Astrocyte (in vitro differentiated cells and primary cell): ENCODE measurements at regions not wholly inside any gene's neighbourhood (a gene's known extent, or its start where the extent isn't known, plus 50 kb on each side); places are given as distances from the start of the nearest gene placed in this dataset.

Experiments
- DNase-seq: peaks from one replicate; pipeline ENCODE4 v3.0.0-alpha.2; 2010; ENCODE audit warnings: low read depth
- FAIRE-seq: peaks from 2 replicates; lab custom pipeline; 2011; peaks lifted over from hg19 to GRCh38; lab: Jason Lieb, UNC
- H2AFZ ChIP-seq: 2 replicates; pipeline ENCODE4 v1.6.0; 2012; ENCODE audit warnings: low read depth, low read length, inconsistent platforms
- H3K27ac ChIP-seq: 2 replicates; pipeline ENCODE4 v1.5.1; 2011; ENCODE audit warnings: low read depth, low read length, inconsistent platforms
- H3K27me3 ChIP-seq: 2 replicates; pipeline ENCODE4 v1.6.0; 2011; ENCODE audit warnings: low read length, inconsistent platforms; ENCODE audit not compliant: insufficient read depth
- H3K36me3 ChIP-seq: 2 replicates; pipeline ENCODE4 v1.5.1; 2011; ENCODE audit warnings: low read length, inconsistent platforms; ENCODE audit not compliant: insufficient read depth
- H3K4me1 ChIP-seq: 2 replicates; pipeline ENCODE4 v1.5.1; 2011; ENCODE audit warnings: low read length, inconsistent platforms; ENCODE audit not compliant: insufficient read depth
- H3K4me2 ChIP-seq: 2 replicates; pipeline ENCODE4 v1.6.0; 2012; ENCODE audit warnings: low read length, inconsistent platforms
- H3K4me3 ChIP-seq: 2 replicates; pipeline ENCODE4 v1.5.1; 2011; ENCODE audit warnings: low read depth, mild to moderate bottlenecking, low read length, inconsistent platforms; ENCODE audit not compliant: insufficient read depth
- H3K79me2 ChIP-seq: 2 replicates; pipeline ENCODE4 v1.6.0; 2012; ENCODE audit warnings: mild to moderate bottlenecking, low read length, inconsistent platforms; ENCODE audit not compliant: insufficient read depth
- H3K9ac ChIP-seq: 2 replicates; pipeline ENCODE4 v1.6.0; 2012; ENCODE audit warnings: mild to moderate bottlenecking, low read length, inconsistent platforms
- H3K9me3 ChIP-seq: 2 replicates; pipeline ENCODE4 v1.5.1; 2012; ENCODE audit warnings: low read depth, mild to moderate bottlenecking, low read length, inconsistent platforms; ENCODE audit not compliant: insufficient read depth
- H4K20me1 ChIP-seq: 2 replicates; pipeline ENCODE4 v1.6.0; 2012; ENCODE audit warnings: low read length, inconsistent platforms; ENCODE audit not compliant: insufficient read depth
- H3K27ac Mint-ChIP-seq: one replicate; pipeline ENCODE4 v1.8.0; 2021; ENCODE audit warnings: mild to moderate bottlenecking, mixed read lengths; ENCODE audit not compliant: unreplicated experiment
- H3K27me3 Mint-ChIP-seq: one replicate; pipeline ENCODE4 v1.8.0; 2021; ENCODE audit warnings: low read depth, mixed read lengths; ENCODE audit not compliant: unreplicated experiment
- H3K36me3 Mint-ChIP-seq: one replicate; pipeline ENCODE4 v1.8.0; 2021; ENCODE audit warnings: low read depth, mixed read lengths; ENCODE audit not compliant: unreplicated experiment
- H3K4me1 Mint-ChIP-seq: one replicate; pipeline ENCODE4 v1.8.0; 2021; ENCODE audit warnings: low read depth, mixed read lengths; ENCODE audit not compliant: unreplicated experiment
- H3K4me3 Mint-ChIP-seq: one replicate; pipeline ENCODE4 v1.8.0; 2021; ENCODE audit warnings: mild to moderate bottlenecking, moderate library complexity, mixed read lengths; ENCODE audit not compliant: unreplicated experiment
- H3K9me3 Mint-ChIP-seq: one replicate; pipeline ENCODE4 v1.8.0; 2021; ENCODE audit warnings: mild to moderate bottlenecking, mixed read lengths; ENCODE audit not compliant: unreplicated experiment
- EZH2 ChIP-seq: IDR thresholded peaks from 2 replicates; pipeline ENCODE4 v1.6.1; 2012; ENCODE audit warnings: mild to moderate bottlenecking, low read length, inconsistent platforms; ENCODE audit not compliant: insufficient read depth
- TF ChIP-seq, protein P1 (sequence below): IDR thresholded peaks from 2 replicates; pipeline ENCODE4 v1.5.1; 2011; ENCODE audit warnings: low read depth, mild to moderate bottlenecking, inconsistent platforms, low read length, moderate library complexity; ENCODE audit not compliant: insufficient read depth

DNA sequence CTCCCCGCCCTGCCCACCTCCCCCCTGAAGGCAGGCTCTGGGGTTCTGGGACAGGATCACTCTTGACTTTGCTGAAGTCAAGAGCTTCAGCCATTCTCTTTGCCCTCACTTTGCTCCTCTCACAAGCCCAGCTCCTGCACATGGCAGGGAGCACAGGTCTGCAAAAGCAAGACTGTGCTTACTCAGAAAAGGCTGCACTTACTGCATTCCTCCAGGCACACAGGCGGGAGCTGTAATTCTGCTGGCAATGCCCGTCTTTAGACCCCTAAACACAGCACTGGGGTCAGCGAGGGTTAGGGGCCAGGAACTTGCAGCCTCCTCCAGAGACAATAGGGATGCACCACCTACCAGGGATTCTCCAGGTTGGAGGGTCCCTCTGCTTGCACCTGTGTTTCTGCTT lies 523.7 kb downstream of the TCERG1L start:
- Histone ChIP-seq H3K36me3 (no peaks in the 10 kb centered on the region), H3K4me3 (no peak overlapping the region), H3K4me2 (no peak overlapping the region), H3K4me1 (no peaks in the 10 kb centered on the region), H3K9me3 (peaks cover 23% of the 10 kb centered on the region), H3K79me2 (no peaks in the 10 kb centered on the region), H3K27ac (no peak overlapping the region), H3K27me3 (no peaks in the 10 kb centered on the region), H3K9ac (no peak overlapping the region), H4K20me1 (no peaks in the 10 kb centered on the region), H2AFZ (no peak overlapping the region)
- Mint-ChIP-seq H3K4me1 (no peaks in the 10 kb centered on the region), H3K4me3 (no peak overlapping the region), H3K36me3 (no peaks in the 10 kb centered on the region), H3K27ac (no peak overlapping the region), H3K9me3 (no peaks in the 10 kb centered on the region), H3K27me3 (peaks cover 1% of the 10 kb centered on the region)
- TF ChIP-seq EZH2 = no peak
- DNase-seq (no peak), FAIRE-seq (no peak)

DNA sequence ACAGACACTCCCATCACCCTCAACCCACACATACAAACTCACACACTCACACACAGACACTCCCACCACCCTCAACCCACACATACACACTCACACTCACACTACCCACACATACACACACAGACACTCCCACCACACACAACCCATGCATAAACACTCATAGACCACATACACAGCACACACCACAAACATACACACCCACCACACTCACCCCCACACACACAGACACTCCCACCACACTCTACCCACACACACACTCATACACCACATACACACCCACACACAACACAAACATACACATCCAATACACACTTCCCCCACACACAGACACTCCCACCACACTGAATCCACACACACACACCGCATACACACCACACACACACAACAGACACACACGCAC lies 521.2 kb downstream of the TCERG1L start:
- no peaks in the 10 kb centered on the region for H3K9me3 Mint-ChIP-seq
- no peaks in the 10 kb centered on the region for H3K36me3 Mint-ChIP-seq
- Histone ChIP-seq H3K27ac (no peak overlapping the region), H3K27me3 (no peaks in the 10 kb centered on the region), H3K9ac (no peak overlapping the region), H2AFZ (no peak overlapping the region), H4K20me1 (no peaks in the 10 kb centered on the region), H3K4me3 (no peak overlapping the region), H3K4me2 (no peak overlapping the region), H3K9me3 (peaks cover 24% of the 10 kb centered on the region), H3K36me3 (no peaks in the 10 kb centered on the region), H3K4me1 (no peaks in the 10 kb centered on the region), H3K79me2 (no peaks in the 10 kb centered on the region)
- peak; percentile 86 for FAIRE-seq
- TF ChIP-seq, protein P1, sequence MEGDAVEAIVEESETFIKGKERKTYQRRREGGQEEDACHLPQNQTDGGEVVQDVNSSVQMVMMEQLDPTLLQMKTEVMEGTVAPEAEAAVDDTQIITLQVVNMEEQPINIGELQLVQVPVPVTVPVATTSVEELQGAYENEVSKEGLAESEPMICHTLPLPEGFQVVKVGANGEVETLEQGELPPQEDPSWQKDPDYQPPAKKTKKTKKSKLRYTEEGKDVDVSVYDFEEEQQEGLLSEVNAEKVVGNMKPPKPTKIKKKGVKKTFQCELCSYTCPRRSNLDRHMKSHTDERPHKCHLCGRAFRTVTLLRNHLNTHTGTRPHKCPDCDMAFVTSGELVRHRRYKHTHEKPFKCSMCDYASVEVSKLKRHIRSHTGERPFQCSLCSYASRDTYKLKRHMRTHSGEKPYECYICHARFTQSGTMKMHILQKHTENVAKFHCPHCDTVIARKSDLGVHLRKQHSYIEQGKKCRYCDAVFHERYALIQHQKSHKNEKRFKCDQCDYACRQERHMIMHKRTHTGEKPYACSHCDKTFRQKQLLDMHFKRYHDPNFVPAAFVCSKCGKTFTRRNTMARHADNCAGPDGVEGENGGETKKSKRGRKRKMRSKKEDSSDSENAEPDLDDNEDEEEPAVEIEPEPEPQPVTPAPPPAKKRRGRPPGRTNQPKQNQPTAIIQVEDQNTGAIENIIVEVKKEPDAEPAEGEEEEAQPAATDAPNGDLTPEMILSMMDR = no peak
- no peak for TF ChIP-seq EZH2
- H3K27me3 Mint-ChIP-seq = no peaks in the 10 kb centered on the region
- peak; percentile 0 for DNase-seq
- no peak overlapping the region for H3K4me3 Mint-ChIP-seq
- H3K27ac Mint-ChIP-seq = no peak overlapping the region
- no peaks in the 10 kb centered on the region for H3K4me1 Mint-ChIP-seq

DNA sequence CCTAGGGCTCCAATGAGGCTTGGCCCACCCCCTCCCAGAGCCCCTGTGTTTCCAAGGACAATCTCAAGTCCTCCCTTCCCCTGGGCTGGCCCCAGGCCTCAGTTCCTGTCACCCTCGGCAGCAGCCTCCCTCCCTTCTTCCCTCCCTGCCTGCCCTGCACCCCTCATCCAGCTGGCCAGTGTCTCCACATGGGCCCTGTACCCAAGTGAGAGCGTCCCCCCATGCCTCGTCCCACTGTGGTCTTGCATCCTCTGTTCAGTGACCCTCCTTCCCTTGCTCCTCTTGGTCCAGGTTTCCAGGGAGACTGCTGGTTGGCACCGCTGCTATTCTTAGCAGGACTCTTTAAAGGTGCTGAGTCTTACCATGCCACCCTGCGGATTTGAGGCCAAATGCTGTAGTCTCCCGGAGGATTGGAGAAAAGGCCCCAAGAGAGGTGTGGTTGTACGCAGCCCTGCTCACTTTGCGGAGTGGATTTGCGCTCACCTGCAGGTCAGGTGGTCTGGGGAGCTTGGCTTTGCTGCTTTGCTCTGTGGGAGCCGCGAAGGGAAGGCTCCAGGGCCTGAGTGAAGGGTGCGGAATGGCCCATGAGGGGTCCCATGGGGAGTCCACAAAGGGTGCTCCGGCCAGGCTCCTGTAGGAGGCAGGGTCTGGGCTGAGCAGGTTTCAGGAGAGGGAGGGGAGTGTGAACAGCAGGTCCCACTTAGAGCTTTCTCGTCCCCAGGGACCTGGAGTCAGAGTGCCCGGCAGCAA lies 519.2 kb downstream of the TCERG1L start:
- FAIRE-seq = no peak
- Mint-ChIP-seq H3K4me1 (no peaks in the 10 kb centered on the region), H3K36me3 (no peaks in the 10 kb centered on the region), H3K4me3 (no peak overlapping the region), H3K27ac (no peak overlapping the region), H3K9me3 (peaks cover 5% of the 10 kb centered on the region), H3K27me3 (no peaks in the 10 kb centered on the region)
- Histone ChIP-seq H3K36me3 (no peaks in the 10 kb centered on the region), H3K27ac (no peak overlapping the region), H3K9ac (no peak overlapping the region), H3K9me3 (peaks cover 30% of the 10 kb centered on the region), H3K4me3 (no peak overlapping the region), H3K27me3 (no peaks in the 10 kb centered on the region), H3K4me1 (no peaks in the 10 kb centered on the region), H2AFZ (no peak overlapping the region), H3K79me2 (no peaks in the 10 kb centered on the region), H3K4me2 (no peak overlapping the region), H4K20me1 (no peaks in the 10 kb centered on the region)
- no peak for TF ChIP-seq EZH2
- TF ChIP-seq, protein P1 = no peak
- no peak for DNase-seq
